Calu3 (cell line): ENCODE measurements at regions not wholly inside any gene's neighbourhood (a gene's known extent, or its start where the extent isn't known, plus 50 kb on each side); places are given as distances from the start of the nearest gene placed in this dataset.

ENCODE experiments used
- BruUV-seq: library from RNA; stranded (reverse); fragments of 400-500 nt; replicated peaks from 2 replicates; lab custom pipeline; 2021; lab: Mats Ljungman, UMichigan
- CTCF ChIA-PET: fragments of 300-600 bp; sonication (Branson Sonifier 250); formaldehyde crosslinking; loops from one replicate; lab custom pipeline; 2022; ENCODE audit warnings: antibody characterized with exemption; lab: Charles Lee
- DNase-seq: peaks from one replicate; pipeline ENCODE4 v3.0.0; 2022
- H3K27ac Mint-ChIP-seq: one replicate; pipeline ENCODE4 v1.8.0; 2022; ENCODE audit warnings: mixed read lengths; ENCODE audit not compliant: unreplicated experiment
- H3K27me3 Mint-ChIP-seq: one replicate; pipeline ENCODE4 v1.8.0; 2022; ENCODE audit warnings: mixed read lengths; ENCODE audit not compliant: unreplicated experiment
- H3K36me3 Mint-ChIP-seq: one replicate; pipeline ENCODE4 v1.8.0; 2022; ENCODE audit warnings: mild to moderate bottlenecking, moderate library complexity, mixed read lengths; ENCODE audit not compliant: insufficient read depth, unreplicated experiment
- H3K4me1 Mint-ChIP-seq: one replicate; pipeline ENCODE4 v1.8.0; 2022; ENCODE audit warnings: mild to moderate bottlenecking, low read depth, mixed read lengths; ENCODE audit not compliant: unreplicated experiment
- H3K4me3 Mint-ChIP-seq: one replicate; pipeline ENCODE4 v1.8.0; 2022; ENCODE audit warnings: mild to moderate bottlenecking, low read depth, moderate library complexity, mixed read lengths; ENCODE audit not compliant: unreplicated experiment
- H3K9me3 Mint-ChIP-seq: one replicate; pipeline ENCODE4 v1.8.0; 2022; ENCODE audit warnings: low read depth, mixed read lengths; ENCODE audit not compliant: unreplicated experiment
- intact Hi-C: fragments of 100-400 bp; cut with micrococcal nuclease; formaldehyde crosslinking; loops from one replicate; pipeline ENCODE4 v1.10.0; 2022; ENCODE audit not compliant: unreplicated experiment
- TF ChIP-seq, protein P1 (sequence below): fragments of 200-600 bp; IDR thresholded peaks from one replicate; pipeline ENCODE4 v1.8.0; 2022; ENCODE audit warnings: antibody characterized with exemption; ENCODE audit not compliant: unreplicated experiment

DNA sequence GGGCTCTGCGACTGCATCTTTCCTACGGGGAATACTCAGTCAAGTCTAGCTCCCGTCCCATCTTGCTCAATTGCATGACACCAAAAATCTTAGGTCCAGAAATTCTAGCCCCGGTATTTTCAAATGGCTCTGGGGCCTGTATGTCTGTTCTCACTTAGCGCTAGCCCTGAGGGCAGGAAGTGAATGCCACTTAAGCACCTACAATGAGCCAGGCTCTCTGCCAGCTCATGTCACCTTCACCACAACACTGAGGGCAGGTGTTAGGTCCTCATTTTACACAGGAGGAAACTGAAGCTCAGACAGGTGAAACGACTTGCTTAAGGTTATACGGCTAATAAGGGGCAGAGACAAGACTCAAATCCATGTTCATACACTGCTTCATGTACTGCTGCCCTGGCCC lies 282.8 kb downstream of the PPP1R2C start:
- CTCF ChIA-PET = no interaction called here
- Mint-ChIP-seq H3K4me1 (no peaks in the 10 kb centered on the region), H3K36me3 (no peaks in the 10 kb centered on the region), H3K4me3 (no peak overlapping the region), H3K27me3 (no peaks in the 10 kb centered on the region), H3K9me3 (peaks cover 3% of the 10 kb centered on the region), H3K27ac (no peak overlapping the region)
- DNase-seq = peak; percentile 15
- BruUV-seq = no TSS peak
- TF ChIP-seq, protein P1, sequence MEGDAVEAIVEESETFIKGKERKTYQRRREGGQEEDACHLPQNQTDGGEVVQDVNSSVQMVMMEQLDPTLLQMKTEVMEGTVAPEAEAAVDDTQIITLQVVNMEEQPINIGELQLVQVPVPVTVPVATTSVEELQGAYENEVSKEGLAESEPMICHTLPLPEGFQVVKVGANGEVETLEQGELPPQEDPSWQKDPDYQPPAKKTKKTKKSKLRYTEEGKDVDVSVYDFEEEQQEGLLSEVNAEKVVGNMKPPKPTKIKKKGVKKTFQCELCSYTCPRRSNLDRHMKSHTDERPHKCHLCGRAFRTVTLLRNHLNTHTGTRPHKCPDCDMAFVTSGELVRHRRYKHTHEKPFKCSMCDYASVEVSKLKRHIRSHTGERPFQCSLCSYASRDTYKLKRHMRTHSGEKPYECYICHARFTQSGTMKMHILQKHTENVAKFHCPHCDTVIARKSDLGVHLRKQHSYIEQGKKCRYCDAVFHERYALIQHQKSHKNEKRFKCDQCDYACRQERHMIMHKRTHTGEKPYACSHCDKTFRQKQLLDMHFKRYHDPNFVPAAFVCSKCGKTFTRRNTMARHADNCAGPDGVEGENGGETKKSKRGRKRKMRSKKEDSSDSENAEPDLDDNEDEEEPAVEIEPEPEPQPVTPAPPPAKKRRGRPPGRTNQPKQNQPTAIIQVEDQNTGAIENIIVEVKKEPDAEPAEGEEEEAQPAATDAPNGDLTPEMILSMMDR = no peak
- intact Hi-C loops = no loop called here

DNA sequence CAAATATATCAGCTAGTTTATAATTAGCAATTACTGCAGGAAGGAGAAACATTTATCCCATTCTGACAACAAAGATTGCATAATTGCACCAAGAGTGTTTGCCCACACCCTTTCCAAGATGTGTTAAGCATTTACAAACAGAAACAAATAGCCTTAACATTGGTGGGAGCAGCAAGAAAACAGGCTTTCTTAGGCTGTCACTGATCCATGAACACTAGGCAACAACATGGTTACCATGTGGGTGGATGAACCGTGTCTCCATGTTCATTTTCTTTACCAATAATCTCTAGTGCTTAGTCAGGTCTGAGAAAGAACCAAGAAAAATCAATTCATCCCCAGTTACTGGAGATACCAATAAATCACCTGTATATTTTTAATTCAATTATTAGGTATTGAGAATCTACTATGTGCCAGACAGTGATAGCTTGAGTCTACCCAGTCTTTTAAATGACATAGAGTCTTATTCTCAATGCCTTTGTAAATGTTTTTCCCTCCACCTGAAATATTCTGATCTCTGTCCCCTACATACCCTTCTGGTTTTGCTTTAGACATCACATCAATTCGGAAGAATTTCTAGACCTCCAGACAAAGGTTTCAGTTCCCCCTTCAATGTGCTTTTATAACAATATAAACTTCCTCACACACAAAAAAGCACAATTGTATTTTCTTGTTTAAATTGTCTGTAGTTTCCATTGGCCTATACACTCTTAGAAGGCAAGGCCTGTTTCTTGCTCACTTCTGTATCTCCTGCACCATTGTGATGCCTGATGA lies 286.6 kb downstream of the PPP1R2C start:
- CTCF ChIA-PET = no interaction called here
- no peak for DNase-seq
- Mint-ChIP-seq H3K27me3 (no peaks in the 10 kb centered on the region), H3K4me1 (no peaks in the 10 kb centered on the region), H3K4me3 (no peak overlapping the region), H3K27ac (no peak overlapping the region), H3K9me3 (no peaks in the 10 kb centered on the region), H3K36me3 (no peaks in the 10 kb centered on the region)
- intact Hi-C loops = no loop called here
- TF ChIP-seq, protein P1 = no peak
- BruUV-seq = no TSS peak

DNA sequence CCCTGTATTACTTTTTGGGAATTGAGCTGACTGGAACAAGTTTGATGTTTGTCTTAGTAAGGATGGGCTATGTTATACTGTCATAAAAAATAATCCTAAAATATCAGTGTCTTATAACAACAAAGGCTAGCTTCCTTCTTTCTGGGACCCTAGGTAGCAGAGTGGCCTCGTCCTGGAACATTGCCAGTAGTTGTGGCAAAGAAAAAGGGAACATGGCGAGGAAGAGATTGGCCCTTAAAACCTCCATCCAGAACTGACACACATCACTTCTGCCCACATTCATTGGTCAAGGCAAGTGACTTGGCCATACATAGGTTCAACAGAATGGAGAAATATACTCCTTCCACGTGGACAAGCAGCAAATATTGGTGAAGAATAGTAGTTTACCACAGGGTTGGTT lies 287.9 kb downstream of the PPP1R2C start:
- H3K4me1 Mint-ChIP-seq = no peaks in the 10 kb centered on the region
- no peaks in the 10 kb centered on the region for H3K27me3 Mint-ChIP-seq
- H3K27ac Mint-ChIP-seq = no peak overlapping the region
- no peaks in the 10 kb centered on the region for H3K36me3 Mint-ChIP-seq
- H3K4me3 Mint-ChIP-seq = no peak overlapping the region
- no peaks in the 10 kb centered on the region for H3K9me3 Mint-ChIP-seq
- no peak for DNase-seq
- CTCF ChIA-PET = no interaction called here
- BruUV-seq = no TSS peak
- TF ChIP-seq, protein P1 = no peak
- intact Hi-C loops = no loop called here

DNA sequence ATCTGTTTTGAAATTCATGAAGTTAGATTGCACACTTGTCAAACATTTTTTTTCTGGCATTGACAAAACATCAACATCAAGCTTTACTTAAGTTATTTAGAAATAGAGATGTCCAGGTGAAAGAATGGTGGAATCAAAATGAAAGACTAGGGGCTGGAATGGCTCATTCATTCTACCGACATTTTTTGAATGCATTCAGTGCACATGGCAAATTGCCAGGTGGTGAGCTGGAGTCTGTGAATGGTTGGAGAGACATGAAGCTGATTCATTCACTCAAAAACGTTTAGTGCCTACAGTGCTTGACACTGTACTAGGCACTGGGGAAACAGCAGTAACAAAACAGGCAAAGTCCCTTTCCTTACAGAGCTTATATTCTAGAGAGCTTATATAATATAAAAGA lies 292.4 kb downstream of the PPP1R2C start:
- peak; percentile 4 for DNase-seq
- intact Hi-C loops = no loop called here

More for the DNA sequence above, 292.4 kb downstream of the PPP1R2C start:
- CTCF ChIA-PET = no interaction called here
- Mint-ChIP-seq H3K36me3 (no peaks in the 10 kb centered on the region), H3K4me1 (no peaks in the 10 kb centered on the region), H3K27ac (no peak overlapping the region), H3K9me3 (peaks cover 3% of the 10 kb centered on the region), H3K27me3 (peaks cover 15% of the 10 kb centered on the region), H3K4me3 (no peak overlapping the region)
- TF ChIP-seq, protein P1 = no peak
- no TSS peak for BruUV-seq
